OCI-LY7 (cell line): ENCODE measurements at regions not wholly inside any gene's neighbourhood (a gene's known extent, or its start where the extent isn't known, plus 50 kb on each side); places are given as distances from the start of the nearest gene placed in this dataset.

Experiments used
- BruUV-seq: library from RNA; stranded (reverse); fragments of 400-500 nt; replicated peaks from 2 replicates; lab custom pipeline; 2021; lab: Mats Ljungman, UMichigan
- CTCF ChIA-PET: fragments of 300-600 bp; sonication (Branson Sonifier 250); formaldehyde crosslinking; loops from one replicate; lab custom pipeline; 2022; ENCODE audit warnings: antibody characterized with exemption; ENCODE audit not compliant: unreplicated experiment; lab: Charles Lee
- POLR2A ChIA-PET: fragments of 300-600 bp; sonication (Branson Sonifier 250); formaldehyde crosslinking; loops from one replicate; lab custom pipeline; 2022; ENCODE audit warnings: antibody characterized with exemption; lab: Charles Lee
- DNase-seq: peaks from one replicate; pipeline ENCODE4 v3.0.0-alpha.2; 2015; ENCODE audit warnings: low spot score
- H2AFZ ChIP-seq: fragments of 200-600 bp; sonication (generic), shearing (Covaris generic); 2 replicates; pipeline ENCODE4 v1.6.1; 2014; ENCODE audit warnings: mild to moderate bottlenecking, antibody characterized with exemption, low read length, moderate library complexity
- H3K27ac ChIP-seq: fragments of 200-600 bp; sonication (generic); 2 replicates; pipeline ENCODE4 v1.5.1; 2014; ENCODE audit warnings: mixed run types, low read depth, mild to moderate bottlenecking, moderate library complexity, low read length, inconsistent platforms; ENCODE audit not compliant: poor library complexity, severe bottlenecking
- H3K36me3 ChIP-seq: fragments of 200-600 bp; sonication (generic); 2 replicates; pipeline ENCODE4 v1.6.1; 2014; ENCODE audit warnings: mild to moderate bottlenecking, antibody characterized with exemption, low read length, moderate library complexity, mixed read lengths; ENCODE audit not compliant: insufficient read depth
- H3K4me1 ChIP-seq: fragments of 200-600 bp; sonication (generic); 2 replicates; pipeline ENCODE4 v1.5.1; 2014; ENCODE audit warnings: mild to moderate bottlenecking, low read length; ENCODE audit not compliant: insufficient read depth, poor library complexity, severe bottlenecking
- H3K4me2 ChIP-seq: fragments of 200-600 bp; sonication (generic); 2 replicates; pipeline ENCODE4 v1.6.1; 2014; ENCODE audit warnings: mild to moderate bottlenecking, low read length
- H3K4me3 ChIP-seq: fragments of 200-600 bp; sonication (generic); 2 replicates; pipeline ENCODE4 v1.5.1; 2014; ENCODE audit warnings: mild to moderate bottlenecking, low read depth, low read length; ENCODE audit not compliant: poor library complexity, severe bottlenecking
- H3K79me2 ChIP-seq: fragments of 200-600 bp; sonication (generic); 2 replicates; pipeline ENCODE4 v1.6.1; 2016; ENCODE audit warnings: low read depth, mild to moderate bottlenecking, low read length, moderate library complexity, mixed read lengths; ENCODE audit not compliant: insufficient read depth
- H3K9me2 ChIP-seq: fragments of 200-600 bp; sonication (generic); 2 replicates; pipeline ENCODE4 v1.6.1; 2016; ENCODE audit warnings: mild to moderate bottlenecking, low read length, mixed read lengths; ENCODE audit not compliant: insufficient read depth
- H3K9me3 ChIP-seq: fragments of 200-600 bp; sonication (generic); 2 replicates; pipeline ENCODE4 v1.6.1; 2014; ENCODE audit warnings: mild to moderate bottlenecking, mixed run types, low read length, mixed read lengths
- H4K20me1 ChIP-seq: fragments of 200-600 bp; sonication (generic); 2 replicates; pipeline ENCODE4 v1.6.1; 2014; ENCODE audit warnings: mild to moderate bottlenecking, antibody characterized with exemption, low read length, moderate library complexity, mixed read lengths; ENCODE audit not compliant: insufficient read depth
- CTCF ChIP-seq: fragments of 200-600 bp; sonication (generic); conservative IDR thresholded peaks from 2 replicates; pipeline ENCODE4 v1.5.1; 2014; ENCODE audit warnings: mild to moderate bottlenecking, antibody characterized with exemption, low read length, moderate library complexity, mixed read lengths
- EZH2phosphoT487 ChIP-seq: fragments of 200-600 bp; sonication (generic); IDR thresholded peaks from 2 replicates; pipeline ENCODE4 v1.6.1; 2018; ENCODE audit warnings: low read depth, borderline replicate concordance, mild to moderate bottlenecking, mixed run types, antibody characterized with exemption, low read length, moderate library complexity, mixed read lengths
- intact Hi-C: fragments of 100-400 bp; cut with micrococcal nuclease; formaldehyde crosslinking; loops from one replicate; pipeline ENCODE4 v1.10.0; 2022; ENCODE audit not compliant: unreplicated experiment

GRCh38 chr20:12391099-12391498, 473.4 kb downstream of the BTBD3 start:
- Histone ChIP-seq H3K9me3 (no peaks in the 10 kb centered on the region), H4K20me1 (no peaks in the 10 kb centered on the region), H3K4me2 (no peak overlapping the region), H3K36me3 (no peaks in the 10 kb centered on the region), H3K79me2 (no peaks in the 10 kb centered on the region), H3K4me3 (no peak overlapping the region), H3K9me2 (no peaks in the 10 kb centered on the region), H3K4me1 (no peaks in the 10 kb centered on the region), H2AFZ (no peak overlapping the region), H3K27ac (no peak overlapping the region)
- TF ChIP-seq CTCF (no peak), EZH2phosphoT487 (no peak)
- intact Hi-C loops, result no loop called here
- BruUV-seq, result no TSS peak
- no peak for DNase-seq
- ChIA-PET POLR2A (interaction anchor here (0.7 kb wide), 1 partner anchor 1520 kb away, joined by 3 read pairs; no protein-coding TSS in a partner anchor), CTCF (no interaction called here)

GRCh38 chr20:12394786-12395185, 477.1 kb downstream of the BTBD3 start:
- Histone ChIP-seq H3K36me3 (no peaks in the 10 kb centered on the region), H3K4me2 (no peak overlapping the region), H3K79me2 (no peaks in the 10 kb centered on the region), H3K27ac (no peak overlapping the region), H3K4me1 (no peaks in the 10 kb centered on the region), H2AFZ (no peak overlapping the region), H3K4me3 (no peak overlapping the region), H4K20me1 (no peaks in the 10 kb centered on the region), H3K9me2 (no peaks in the 10 kb centered on the region), H3K9me3 (no peaks in the 10 kb centered on the region)
- no peak for DNase-seq
- no peak for TF ChIP-seq EZH2phosphoT487
- TF ChIP-seq CTCF, result no peak
- POLR2A ChIA-PET, result no interaction called here
- no TSS peak for BruUV-seq
- intact Hi-C loops, result no loop called here
- CTCF ChIA-PET, result no interaction called here

GRCh38 chr20:12395353-12395752, 477.7 kb downstream of the BTBD3 start:
- no peaks in the 10 kb centered on the region for H3K9me2 ChIP-seq
- ChIA-PET POLR2A (no interaction called here), CTCF (no interaction called here)
- intact Hi-C loops, result no loop called here
- H3K79me2 ChIP-seq, result no peaks in the 10 kb centered on the region
- H3K9me3 ChIP-seq, result no peaks in the 10 kb centered on the region
- no peak overlapping the region for H3K4me2 ChIP-seq
- H2AFZ ChIP-seq, result no peak overlapping the region
- no peaks in the 10 kb centered on the region for H4K20me1 ChIP-seq
- TF ChIP-seq CTCF, result no peak
- TF ChIP-seq EZH2phosphoT487, result no peak
- H3K27ac ChIP-seq, result no peak overlapping the region
- DNase-seq, result no peak
- H3K36me3 ChIP-seq, result no peaks in the 10 kb centered on the region
- no peaks in the 10 kb centered on the region for H3K4me1 ChIP-seq
- BruUV-seq, result no TSS peak
- no peak overlapping the region for H3K4me3 ChIP-seq
